GM12878 (cell line): ENCODE measurements at regions not wholly inside any gene's neighbourhood (a gene's known extent, or its start where the extent isn't known, plus 50 kb on each side); places are given as distances from the start of the nearest gene placed in this dataset.

Experiments used
- ATAC-seq: fragments of 200-7000 bp; cut with Tn5 transposase; 3 replicates; pipeline ENCODE4 v1.9.1; 2020; ENCODE audit warnings: mild to moderate bottlenecking, moderate library complexity
- BruUV-seq: library from RNA; stranded (reverse); fragments of 400-500 nt; replicated peaks from 2 replicates; lab custom pipeline; 2021; lab: Mats Ljungman, UMichigan
- CTCF ChIA-PET: fragments of 300-600 bp; sonication (Branson Sonifier 250); formaldehyde crosslinking; extraction: SDS; loops from one replicate; lab custom pipeline; 2021; ENCODE audit warnings: inconsistent platforms; lab: Yijun Ruan, JAX
- POLR2A ChIA-PET: fragments of 350-600 bp; formaldehyde crosslinking; extraction: SDS; loops from one replicate; lab custom pipeline; 2021; ENCODE audit warnings: inconsistent platforms; lab: Charles Lee
- RAD21 ChIA-PET: fragments of 300-600 bp; sonication (Branson Sonifier 250); formaldehyde crosslinking; loops from one replicate; lab custom pipeline; 2023; ENCODE audit warnings: antibody characterized with exemption; ENCODE audit not compliant: unreplicated experiment; lab: Charles Lee
- SMC1A ChIA-PET: fragments of 300-600 bp; sonication (Branson Sonifier 250); formaldehyde crosslinking; loops from one replicate; lab custom pipeline; 2023; ENCODE audit not compliant: unreplicated experiment, uncharacterized antibody; lab: Charles Lee
- DNase-seq: peaks from one replicate; pipeline ENCODE4 v3.0.0-alpha.2; 2011; ENCODE audit warnings: low read depth, low spot score
- FAIRE-seq: peaks from 3 replicates; lab custom pipeline; 2011; peaks lifted over from hg19 to GRCh38; lab: Jason Lieb, UNC
- H2AFZ ChIP-seq: 2 replicates; pipeline ENCODE4 v1.6.0; 2011; ENCODE audit warnings: low read depth, low read length, control low read depth; ENCODE audit not compliant: control insufficient read depth
- H3K27ac ChIP-seq: 2 replicates; pipeline ENCODE4 v1.5.1; 2011; ENCODE audit warnings: control low read depth; ENCODE audit not compliant: control insufficient read depth, insufficient read depth
- H3K27me3 ChIP-seq, 2 experiments: replicated peaks in 1 of 2; 2 replicates each; pipeline versions ENCODE4 v1.6.0 to v1.6.1; 2011; ENCODE audit warnings: low read length in 1 of 2; ENCODE audit not compliant: control insufficient read depth in 2 of 2, insufficient read depth in 2 of 2
- H3K36me3 ChIP-seq, 2 experiments: 2 replicates each; pipeline ENCODE4 v1.5.1; 2011; ENCODE audit warnings: low read length in 1 of 2; ENCODE audit not compliant: control insufficient read depth in 2 of 2, insufficient read depth in 2 of 2
- H3K4me1 ChIP-seq: 2 replicates; pipeline ENCODE4 v1.6.1; 2011; ENCODE audit warnings: mild to moderate bottlenecking, low read length, moderate library complexity, mixed read lengths; ENCODE audit not compliant: control insufficient read depth, insufficient read depth
- H3K4me2 ChIP-seq: 2 replicates; pipeline ENCODE4 v1.6.0; 2011; ENCODE audit warnings: control low read depth; ENCODE audit not compliant: control insufficient read depth, insufficient read depth
- H3K4me3 ChIP-seq: fragments of 200-600 bp; sonication (generic); 2 replicates; pipeline ENCODE4 v1.5.1; 2016
- H3K79me2 ChIP-seq: 2 replicates; pipeline ENCODE4 v1.6.0; 2011; ENCODE audit warnings: low read length; ENCODE audit not compliant: control insufficient read depth, insufficient read depth
- H3K9ac ChIP-seq: 2 replicates; pipeline ENCODE4 v1.8.0; 2011; ENCODE audit warnings: low read length, control low read depth, mixed read lengths; ENCODE audit not compliant: control insufficient read depth, insufficient read depth
- H3K9me3 ChIP-seq: replicated peaks from 3 replicates; pipeline ENCODE4 v1.5.1; 2011; ENCODE audit warnings: mild to moderate bottlenecking, low read length; ENCODE audit not compliant: control insufficient read depth, insufficient read depth
- H4K20me1 ChIP-seq: 2 replicates; pipeline ENCODE4 v1.6.0; 2011; ENCODE audit not compliant: control insufficient read depth, insufficient read depth
- CUX1 ChIP-seq: IDR thresholded peaks from 2 replicates; pipeline ENCODE4 v1.6.1; 2012; ENCODE audit warnings: improper control_type of control experiment, low read depth, low read length; ENCODE audit not compliant: insufficient replicate concordance
- NKRF ChIP-seq: fragments of 450-650 bp; conservative IDR thresholded peaks from 2 replicates; pipeline ENCODE4 v1.6.1; 2017; ENCODE audit warnings: mild to moderate bottlenecking, moderate library complexity
- SREBF1 ChIP-seq: IDR thresholded peaks from 2 replicates; pipeline ENCODE4 v1.6.1; 2012; ENCODE audit warnings: mild to moderate bottlenecking, low read length
- TARDBP ChIP-seq: IDR thresholded peaks from 2 replicates; pipeline ENCODE4 v1.6.1; 2016; ENCODE audit warnings: borderline replicate concordance
- WGBS: methylation state at CpG from one replicate; pipeline ENCODE4 v1.1.6; 2016; ENCODE audit warnings: low lambda C conversion rate; ENCODE audit not compliant: insufficient replicate concordance, insufficient coverage; ENCODE audit errors: missing lambda C conversion rate; 5-methylcytosine and 5-hydroxymethylcytosine counted together
- in situ Hi-C: fragments of 300-500 bp; cut with MboI; formaldehyde crosslinking; loops from 9 replicates; pipeline ENCODE4 v1.14.3; 2018; ENCODE audit warnings: mixed read lengths
- intact Hi-C: fragments of 100-400 bp; cut with micrococcal nuclease; formaldehyde crosslinking; loops from one replicate; pipeline ENCODE4 v1.14.2; 2022; ENCODE audit not compliant: unreplicated experiment

- TF ChIP-seq SREBF1 (no peak), NKRF (no peak), TARDBP (no peak), CUX1 (no peak)
- Histone ChIP-seq H3K27me3 (no peaks in the 10 kb centered on the region), H3K36me3 (no peaks in the 10 kb centered on the region), H3K9ac (no peak overlapping the region), H3K79me2 (no peaks in the 10 kb centered on the region), H2AFZ (no peak overlapping the region), H4K20me1 (no peaks in the 10 kb centered on the region), H3K4me1 (no peaks in the 10 kb centered on the region), H3K27ac (no peak overlapping the region), H3K9me3 (no peaks in the 10 kb centered on the region), H3K4me2 (no peak overlapping the region), H3K4me3 (no peak overlapping the region)
- in situ Hi-C loops (no loop called here), intact Hi-C loops (loop anchor here (10.0 kb wide), 1 partner anchor 56 kb away; no protein-coding TSS in a partner anchor)
- no peak for DNase-seq
- BruUV-seq, result no TSS peak
- SMC1A ChIA-PET, result interaction anchor here (0.9 to 1.7 kb wide), 2 partner anchors 59 to 423 kb away, joined by 3 to 4 read pairs; no protein-coding TSS in a partner anchor
- RAD21 ChIA-PET, result no interaction called here
- no peak for FAIRE-seq
- CTCF ChIA-PET, result interaction anchor here (2.6 kb wide), 1 partner anchor 58 kb away, joined by 9 read pairs; no protein-coding TSS in a partner anchor
- WGBS, result 39% methylated on average over 5 of the region's 5 CpGs
- no peak for ATAC-seq
- POLR2A ChIA-PET, result no interaction called here
Measured at GRCh38 chr17:13088666-13089065, 70.8 kb upstream of the ELAC2 start.
